ENCODE measurements at regions not wholly inside any gene's neighbourhood (a gene's known extent, or its start where the extent isn't known, plus 50 kb on each side); places are given as distances from the start of the nearest gene placed in this dataset.
A peak's percentile ranks its signal among the peaks of the same experiment; 100 is the strongest.
"Not testable (repeated sequence)": the region's sequence is repeated elsewhere in the genome, so short reads cannot be mapped to it uniquely, and the experiment has no call there.

DNA sequence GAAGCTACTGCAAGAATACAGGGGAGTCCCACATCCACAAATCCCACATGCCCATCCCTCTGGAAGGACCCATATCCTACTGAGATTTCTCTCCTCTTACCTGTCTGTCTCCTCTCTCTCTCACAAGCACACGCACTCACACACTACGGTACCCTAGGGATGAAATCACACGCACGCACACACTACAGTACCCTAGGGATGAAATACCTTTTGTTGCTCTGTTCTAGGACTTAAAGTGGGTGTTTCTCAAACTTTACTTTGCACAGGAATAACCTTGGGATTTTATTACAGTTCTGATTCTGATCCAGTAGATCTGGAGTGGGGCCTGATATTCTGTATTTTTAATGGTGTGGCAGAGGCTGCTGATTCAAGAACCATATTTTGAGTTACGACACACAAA, 622.2 kb upstream of the ZNF385D start:
- TF ChIP-seq POLR2A (IDR thresholded peaks at IDR 0.05; ENCODE audit: low read length) (no peak), GATA1 (IDR thresholded peaks at IDR 0.05; ENCODE audit: low read depth, low read length) (no peak)
- no peak for DNase-seq

DNA sequence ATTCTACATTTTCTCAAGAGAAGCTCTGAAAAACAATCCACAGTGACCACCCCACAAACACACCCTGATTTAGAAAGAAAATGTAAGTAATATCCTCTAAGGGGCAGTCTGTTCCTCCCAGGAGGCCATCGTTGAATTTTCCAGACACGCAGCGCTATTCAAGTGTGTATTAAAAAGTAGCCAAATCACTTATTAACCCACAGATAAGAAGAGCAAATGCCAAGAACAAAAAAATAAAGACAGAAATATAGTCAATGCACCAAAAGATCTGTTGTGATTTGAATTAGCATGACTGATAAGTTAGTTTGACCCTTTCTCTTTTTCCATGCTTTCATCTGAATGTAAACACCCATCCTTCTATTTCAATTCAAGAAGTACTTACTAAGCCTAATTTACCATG, 622.8 kb upstream of the ZNF385D start:
- no peak for TF ChIP-seq POLR2A (IDR thresholded peaks at IDR 0.05; ENCODE audit: low read length)
- no peak for TF ChIP-seq GATA1 (IDR thresholded peaks at IDR 0.05; ENCODE audit: low read depth, low read length)
- DNase-seq = no peak

DNA sequence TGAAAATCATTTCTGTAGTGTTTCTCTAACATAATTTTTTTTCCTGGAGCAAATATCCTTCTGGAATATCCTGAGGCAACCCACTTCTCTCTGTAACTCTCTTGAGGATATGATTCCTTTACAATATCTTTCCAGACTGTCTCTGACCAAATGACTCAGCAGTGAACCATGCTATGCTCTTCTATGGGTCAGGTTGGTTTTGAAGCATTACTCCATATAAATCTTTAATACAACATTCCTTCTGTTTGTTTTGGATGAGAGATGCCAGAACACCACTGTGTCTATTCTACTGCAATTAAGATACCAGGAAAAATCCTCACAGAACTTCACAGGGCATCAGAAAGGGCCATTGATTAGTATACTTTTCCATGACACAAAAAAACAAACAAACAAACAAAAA, 626.4 kb upstream of the ZNF385D start:
- no peak for DNase-seq
- TF ChIP-seq POLR2A (IDR thresholded peaks at IDR 0.05; ENCODE audit: low read length) = no peak
- TF ChIP-seq GATA1 (IDR thresholded peaks at IDR 0.05; ENCODE audit: low read depth, low read length) = no peak

GRCh38 chr3:22378869-22379268, 627.9 kb upstream of the ZNF385D start:
- TF ChIP-seq POLR2A (IDR thresholded peaks at IDR 0.05; ENCODE audit: low read length) = no peak
- TF ChIP-seq GATA1 (IDR thresholded peaks at IDR 0.05; ENCODE audit: low read depth, low read length) = no peak
- DNase-seq = no peak

- TF ChIP-seq GATA1 (IDR thresholded peaks at IDR 0.05; ENCODE audit: low read depth, low read length) (no peak), POLR2A (IDR thresholded peaks at IDR 0.05; ENCODE audit: low read length) (no peak)
- DNase-seq = no peak
Observed at GRCh38 chr3:22380253-22380652, 629.2 kb upstream of the ZNF385D start.

DNA sequence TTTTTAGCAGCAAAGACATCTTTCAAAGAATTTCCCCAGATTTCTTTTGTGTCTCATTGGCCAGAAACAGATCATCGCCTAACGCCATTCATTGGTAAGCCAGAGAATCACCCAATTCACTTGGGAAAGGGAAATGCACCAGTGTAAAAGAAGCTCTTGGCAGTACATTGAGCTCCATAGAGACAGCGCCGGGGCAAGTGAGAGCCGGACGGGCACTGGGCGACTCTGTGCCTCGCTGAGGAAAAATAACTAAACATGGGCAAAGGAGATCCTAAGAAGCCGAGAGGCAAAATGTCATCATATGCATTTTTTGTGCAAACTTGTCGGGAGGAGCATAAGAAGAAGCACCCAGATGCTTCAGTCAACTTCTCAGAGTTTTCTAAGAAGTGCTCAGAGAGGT, 630.6 kb upstream of the ZNF385D start:
- peak in 1 of 2 experiments; percentile 4 for DNase-seq

GRCh38 chr3:22383285-22383684, 632.3 kb upstream of the ZNF385D start:
- no peak for TF ChIP-seq POLR2A (IDR thresholded peaks at IDR 0.05; ENCODE audit: low read length)
- no peak for TF ChIP-seq GATA1 (IDR thresholded peaks at IDR 0.05; ENCODE audit: low read depth, low read length)
- DNase-seq = no peak

- TF ChIP-seq GATA1 (IDR thresholded peaks at IDR 0.05; ENCODE audit: low read depth, low read length) (no peak), POLR2A (IDR thresholded peaks at IDR 0.05; ENCODE audit: low read length) (no peak)
- no peak for DNase-seq
Observed at GRCh38 chr3:22386107-22386506, 635.1 kb upstream of the ZNF385D start.

DNA sequence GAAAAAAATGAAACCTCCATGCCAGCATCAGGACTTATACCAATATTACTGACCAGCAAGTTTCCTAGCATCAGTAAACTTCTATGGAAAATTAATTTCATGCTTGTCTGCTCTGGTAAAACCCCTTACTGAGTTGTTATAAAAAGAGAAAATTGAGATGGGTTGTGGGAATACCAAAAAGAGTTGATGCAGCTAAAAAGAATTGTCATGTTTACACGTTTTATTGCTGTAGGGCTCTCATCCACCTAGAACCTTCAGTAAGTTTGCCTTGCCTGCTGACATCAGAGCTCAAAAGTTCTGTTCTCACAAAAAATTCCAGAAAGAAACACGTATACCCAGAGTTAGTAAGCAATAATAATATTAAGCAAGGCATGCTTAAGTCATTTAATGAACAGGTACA, 641.3 kb upstream of the ZNF385D start:
- DNase-seq = no peak
- no peak for TF ChIP-seq GATA1 (IDR thresholded peaks at IDR 0.05; ENCODE audit: low read depth, low read length)
- no peak for TF ChIP-seq POLR2A (IDR thresholded peaks at IDR 0.05; ENCODE audit: low read length)

GRCh38 chr3:22392859-22393258, 641.8 kb upstream of the ZNF385D start:
- peak in 1 of 2 experiments; percentile 65 for DNase-seq

GRCh38 chr3:22399566-22399965, 648.6 kb upstream of the ZNF385D start:
- no peak for DNase-seq
- TF ChIP-seq GATA1 (IDR thresholded peaks at IDR 0.05; ENCODE audit: low read depth, low read length) (no peak), POLR2A (IDR thresholded peaks at IDR 0.05; ENCODE audit: low read length) (no peak)

More at GRCh38 chr3:22392859-22393258, 641.8 kb upstream of the ZNF385D start:
- TF ChIP-seq GATA1 (IDR thresholded peaks at IDR 0.05; ENCODE audit: low read depth, low read length) = no peak
- no peak for TF ChIP-seq POLR2A (IDR thresholded peaks at IDR 0.05; ENCODE audit: low read length)

GRCh38 chr3:22401499-22401898, 650.5 kb upstream of the ZNF385D start:
- TF ChIP-seq POLR2A (IDR thresholded peaks at IDR 0.05; ENCODE audit: low read length) = no peak
- TF ChIP-seq GATA1 (IDR thresholded peaks at IDR 0.05; ENCODE audit: low read depth, low read length) = no peak
- no peak for DNase-seq

GRCh38 chr3:22414239-22414638, 663.2 kb upstream of the ZNF385D start:
- no peak for DNase-seq
- TF ChIP-seq GATA1 (IDR thresholded peaks at IDR 0.05; ENCODE audit: low read depth, low read length) (no peak), POLR2A (IDR thresholded peaks at IDR 0.05; ENCODE audit: low read length) (no peak)

DNA sequence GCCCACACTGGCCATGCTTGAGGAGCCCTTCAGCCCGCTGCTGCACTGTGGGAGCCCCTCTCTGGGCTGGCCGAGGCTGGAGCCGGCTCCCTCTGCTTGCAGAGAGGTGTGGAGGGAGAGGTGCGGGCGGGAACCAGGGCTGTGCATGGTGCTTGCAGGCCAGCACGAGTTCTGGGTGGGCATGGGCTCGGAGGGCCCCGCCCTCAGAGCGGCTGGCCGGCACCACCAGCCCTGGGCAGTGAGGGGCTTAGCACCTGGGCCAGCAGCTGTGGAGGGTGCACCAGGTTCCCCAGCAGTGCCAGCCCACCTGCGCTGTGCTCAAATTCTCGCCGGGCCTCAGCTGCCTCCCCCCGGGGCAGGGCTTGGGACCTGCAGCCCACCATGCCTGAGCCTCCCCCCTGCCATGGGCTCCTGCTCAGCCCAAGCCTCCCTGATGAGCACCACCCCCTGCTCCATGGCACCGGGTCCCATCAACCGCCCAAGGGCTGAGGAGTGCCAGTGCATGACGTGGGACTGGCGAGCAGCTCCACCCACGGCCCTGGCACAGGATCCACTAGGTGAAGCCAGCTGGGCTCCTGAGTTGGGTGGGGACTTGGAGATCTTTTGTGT, 665.9 kb upstream of the ZNF385D start:
- not testable (repeated sequence) for DNase-seq

DNA sequence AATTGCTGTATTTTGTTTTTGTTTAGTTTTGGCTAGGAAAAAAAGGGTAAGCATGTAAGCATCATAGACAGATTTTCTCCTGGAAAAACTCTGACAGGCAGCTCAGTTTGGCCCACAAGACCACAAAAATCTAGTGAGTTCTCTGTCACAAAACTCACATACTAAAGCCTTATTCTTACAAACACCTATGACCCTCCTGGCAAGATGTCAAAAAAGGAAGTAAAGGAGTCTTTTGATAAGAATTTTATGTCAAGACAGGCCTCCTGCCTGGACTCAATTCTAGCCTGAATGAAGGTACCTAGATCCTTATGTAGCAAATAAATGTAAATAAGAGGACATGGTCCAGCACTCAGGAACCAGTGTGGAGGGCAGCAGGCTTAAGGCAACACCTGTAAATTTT, 668.3 kb upstream of the ZNF385D start:
- no peak for TF ChIP-seq POLR2A (IDR thresholded peaks at IDR 0.05; ENCODE audit: low read length)
- TF ChIP-seq GATA1 (IDR thresholded peaks at IDR 0.05; ENCODE audit: low read depth, low read length) = no peak
- no peak for DNase-seq

GRCh38 chr3:22421589-22421988, 670.6 kb upstream of the ZNF385D start:
- TF ChIP-seq GATA1 (IDR thresholded peaks at IDR 0.05; ENCODE audit: low read depth, low read length) (no peak), POLR2A (IDR thresholded peaks at IDR 0.05; ENCODE audit: low read length) (no peak)
- DNase-seq = no peak

All from erythroblast (primary cell).